Neural progenitor cell (in vitro differentiated cells): ENCODE measurements at regions not wholly inside any gene's neighbourhood (a gene's known extent, or its start where the extent isn't known, plus 50 kb on each side); places are given as distances from the start of the nearest gene placed in this dataset.

Source experiments
- DNase-seq: peaks from one replicate; pipeline ENCODE4 v3.0.0-alpha.2; 2016; ENCODE audit warnings: low spot score
- H2AFZ ChIP-seq: fragments of 200-600 bp; sonication (generic); replicated peaks from 2 replicates; pipeline ENCODE4 v1.6.1; 2016; ENCODE audit warnings: antibody characterized with exemption
- H3F3A ChIP-seq: fragments of 200-600 bp; sonication (generic); 2 replicates; pipeline ENCODE4 v1.6.1; 2016; ENCODE audit warnings: antibody characterized with exemption, low read depth
- H3K27ac ChIP-seq: fragments of 200-600 bp; sonication (generic); 2 replicates; pipeline ENCODE4 v1.5.1; 2016; ENCODE audit warnings: mild to moderate bottlenecking
- H3K27me3 ChIP-seq: fragments of 200-600 bp; sonication (generic); 2 replicates; pipeline ENCODE4 v1.6.1; 2016; ENCODE audit warnings: mild to moderate bottlenecking, moderate library complexity
- H3K36me3 ChIP-seq: fragments of 200-600 bp; sonication (generic); 2 replicates; pipeline ENCODE4 v1.5.1; 2016
- H3K4me1 ChIP-seq: fragments of 200-600 bp; sonication (generic); 2 replicates; pipeline ENCODE4 v1.6.1; 2016; ENCODE audit warnings: mixed run types
- H3K4me2 ChIP-seq: fragments of 200-600 bp; sonication (generic); 2 replicates; pipeline ENCODE4 v1.6.1; 2016
- H3K4me3 ChIP-seq: fragments of 200-600 bp; sonication (generic); 2 replicates; pipeline ENCODE4 v1.5.1; 2016
- H3K79me2 ChIP-seq: fragments of 200-600 bp; sonication (generic); 2 replicates; pipeline ENCODE4 v1.6.1; 2016; ENCODE audit warnings: low read depth
- H3K9ac ChIP-seq: fragments of 200-600 bp; sonication (generic); 2 replicates; pipeline ENCODE4 v1.6.1; 2016
- H3K9me3 ChIP-seq: fragments of 200-600 bp; sonication (generic); 2 replicates; pipeline ENCODE4 v1.5.1; 2016; ENCODE audit warnings: low read depth
- H4K20me1 ChIP-seq: fragments of 200-600 bp; sonication (generic); 2 replicates; pipeline ENCODE4 v1.6.1; 2016; ENCODE audit warnings: low read depth
- H3K27ac Mint-ChIP-seq: 3 replicates; pipeline ENCODE4 v1.8.0; 2021; ENCODE audit warnings: mixed read lengths
- H3K27me3 Mint-ChIP-seq: 2 replicates; pipeline ENCODE4 v1.8.0; 2022; ENCODE audit warnings: low read depth, mild to moderate bottlenecking, inconsistent platforms, moderate library complexity, mixed read lengths; ENCODE audit not compliant: insufficient read depth
- H3K36me3 Mint-ChIP-seq: 3 replicates; pipeline ENCODE4 v1.8.0; 2021; ENCODE audit warnings: mixed read lengths
- H3K4me1 Mint-ChIP-seq: 3 replicates; pipeline ENCODE4 v1.8.0; 2021; ENCODE audit warnings: mixed read lengths
- H3K4me3 Mint-ChIP-seq: 3 replicates; pipeline ENCODE4 v1.8.0; 2021; ENCODE audit warnings: mild to moderate bottlenecking, moderate library complexity, mixed read lengths
- H3K9me3 Mint-ChIP-seq: 3 replicates; pipeline ENCODE4 v1.8.0; 2020; ENCODE audit warnings: mixed read lengths
- EZH2 ChIP-seq: fragments of 200-600 bp; sonication (generic); IDR thresholded peaks from 2 replicates; pipeline ENCODE4 v1.6.1; 2017; ENCODE audit warnings: antibody characterized with exemption, mild to moderate bottlenecking, moderate library complexity
- EZH2phosphoT487 ChIP-seq: fragments of 200-600 bp; sonication (generic); IDR thresholded peaks from 2 replicates; pipeline ENCODE4 v1.6.1; 2017; ENCODE audit warnings: antibody characterized with exemption
- TF ChIP-seq, protein P1 (sequence below): fragments of 200-600 bp; sonication (generic); IDR thresholded peaks from 2 replicates; pipeline ENCODE4 v1.5.1; 2017; ENCODE audit warnings: antibody characterized with exemption, mild to moderate bottlenecking

DNA sequence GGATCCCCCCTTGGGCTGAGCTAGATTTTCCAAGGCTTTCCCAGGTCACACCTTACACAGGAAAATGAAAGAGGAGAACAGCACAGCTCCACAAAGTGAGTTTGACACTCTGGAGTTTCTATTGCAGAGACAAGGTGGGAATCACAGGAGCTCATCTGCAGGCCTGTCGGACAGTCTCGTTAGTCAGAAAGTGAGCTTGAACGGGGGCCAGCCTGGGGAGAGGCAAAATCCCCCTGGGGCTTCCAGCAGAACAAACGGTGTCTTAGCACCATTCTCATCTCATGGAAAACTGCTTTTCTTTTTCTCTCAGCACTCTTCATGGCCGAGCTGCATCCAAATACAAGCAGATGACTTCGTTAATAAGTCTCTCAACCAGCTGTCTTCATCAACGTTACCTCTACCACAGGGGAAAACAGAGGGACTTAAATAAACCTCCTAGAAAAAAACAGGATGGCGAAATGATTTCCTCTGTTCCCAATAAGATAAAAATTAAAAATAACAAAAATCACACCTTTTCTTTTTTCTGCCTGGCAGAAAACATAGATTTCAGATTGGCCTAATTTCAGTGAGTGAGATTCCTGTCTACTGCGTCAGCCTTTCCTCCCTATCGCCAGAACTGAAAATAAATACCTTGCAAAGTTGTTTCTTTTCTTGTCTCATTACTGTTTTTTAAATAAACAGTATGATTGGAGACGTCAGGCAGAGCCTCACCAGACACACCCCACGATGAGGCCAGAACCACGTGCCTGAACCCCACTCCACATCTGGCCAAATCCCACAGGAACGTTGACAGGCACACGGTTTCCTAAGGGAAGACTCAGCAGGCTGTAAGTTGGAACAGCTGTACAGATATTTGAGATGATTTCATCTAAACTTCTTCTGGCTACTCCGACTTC lies 219.0 kb downstream of the TTLL2 start:
- H3K36me3 ChIP-seq, result no peaks in the 10 kb centered on the region
- no peaks in the 10 kb centered on the region for H3F3A ChIP-seq
- Mint-ChIP-seq H3K27ac (no peak overlapping the region), H3K4me3 (no peak overlapping the region), H3K27me3 (peaks cover 5% of the 10 kb centered on the region), H3K36me3 (no peaks in the 10 kb centered on the region), H3K4me1 (peaks cover 3% of the 10 kb centered on the region), H3K9me3 (peaks cover 22% of the 10 kb centered on the region)
- no peak for TF ChIP-seq EZH2phosphoT487
- TF ChIP-seq, protein P1, sequence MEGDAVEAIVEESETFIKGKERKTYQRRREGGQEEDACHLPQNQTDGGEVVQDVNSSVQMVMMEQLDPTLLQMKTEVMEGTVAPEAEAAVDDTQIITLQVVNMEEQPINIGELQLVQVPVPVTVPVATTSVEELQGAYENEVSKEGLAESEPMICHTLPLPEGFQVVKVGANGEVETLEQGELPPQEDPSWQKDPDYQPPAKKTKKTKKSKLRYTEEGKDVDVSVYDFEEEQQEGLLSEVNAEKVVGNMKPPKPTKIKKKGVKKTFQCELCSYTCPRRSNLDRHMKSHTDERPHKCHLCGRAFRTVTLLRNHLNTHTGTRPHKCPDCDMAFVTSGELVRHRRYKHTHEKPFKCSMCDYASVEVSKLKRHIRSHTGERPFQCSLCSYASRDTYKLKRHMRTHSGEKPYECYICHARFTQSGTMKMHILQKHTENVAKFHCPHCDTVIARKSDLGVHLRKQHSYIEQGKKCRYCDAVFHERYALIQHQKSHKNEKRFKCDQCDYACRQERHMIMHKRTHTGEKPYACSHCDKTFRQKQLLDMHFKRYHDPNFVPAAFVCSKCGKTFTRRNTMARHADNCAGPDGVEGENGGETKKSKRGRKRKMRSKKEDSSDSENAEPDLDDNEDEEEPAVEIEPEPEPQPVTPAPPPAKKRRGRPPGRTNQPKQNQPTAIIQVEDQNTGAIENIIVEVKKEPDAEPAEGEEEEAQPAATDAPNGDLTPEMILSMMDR, result no peak
- no peak for TF ChIP-seq EZH2
- no peak overlapping the region for H3K27ac ChIP-seq
- H3K4me1 ChIP-seq, result no peaks in the 10 kb centered on the region
- H3K9me3 ChIP-seq, result no peaks in the 10 kb centered on the region
- H3K4me2 ChIP-seq, result no peak overlapping the region
- H3K4me3 ChIP-seq, result no peak overlapping the region
- no peaks in the 10 kb centered on the region for H3K79me2 ChIP-seq
- no peak overlapping the region for H2AFZ ChIP-seq
- no peak for DNase-seq
- H3K9ac ChIP-seq, result no peak overlapping the region
- H3K27me3 ChIP-seq, result no peaks in the 10 kb centered on the region
- no peaks in the 10 kb centered on the region for H4K20me1 ChIP-seq

DNA sequence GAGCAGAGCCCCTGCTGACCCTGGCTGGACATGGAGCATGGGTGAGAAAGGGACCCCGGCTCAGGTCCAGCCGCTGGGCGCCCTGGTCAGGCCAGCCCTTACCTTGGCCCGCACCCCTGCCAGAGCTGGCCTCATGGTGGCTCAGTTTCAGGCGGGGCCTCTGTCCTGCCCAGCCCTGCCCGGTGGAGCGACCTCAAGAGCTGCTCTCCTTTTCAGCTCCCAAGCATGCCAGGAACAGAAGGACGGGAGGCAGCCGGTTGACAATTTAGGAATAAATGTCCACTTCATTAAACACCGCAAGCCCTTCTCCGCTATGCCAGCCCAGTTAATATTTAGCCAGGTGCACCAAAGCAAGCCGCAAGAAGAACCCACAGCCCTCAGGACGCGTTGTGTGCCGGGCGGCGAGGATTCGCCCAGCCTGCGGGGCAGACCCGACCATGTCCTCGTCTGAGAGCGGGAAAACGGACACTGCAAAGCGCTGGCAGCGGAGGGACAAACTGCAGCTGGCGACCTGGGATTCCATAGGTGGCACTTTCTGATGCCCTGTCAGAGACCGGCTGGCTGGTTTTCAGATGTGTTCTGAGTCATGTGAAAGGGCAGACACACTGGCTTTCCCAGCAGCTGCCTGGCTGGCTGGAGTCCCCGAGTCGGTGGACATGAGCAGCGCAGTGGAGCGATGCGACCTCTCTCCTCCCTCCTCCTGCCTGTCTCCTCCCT lies 221.9 kb downstream of the TTLL2 start:
- Histone ChIP-seq H4K20me1 (no peaks in the 10 kb centered on the region), H3K4me1 (no peaks in the 10 kb centered on the region), H3F3A (no peaks in the 10 kb centered on the region), H3K4me3 (no peak overlapping the region), H2AFZ (no peak overlapping the region), H3K27ac (no peak overlapping the region), H3K79me2 (no peaks in the 10 kb centered on the region), H3K4me2 (no peak overlapping the region), H3K27me3 (no peaks in the 10 kb centered on the region), H3K9me3 (no peaks in the 10 kb centered on the region), H3K36me3 (no peaks in the 10 kb centered on the region), H3K9ac (no peak overlapping the region)
- Mint-ChIP-seq H3K4me1 (peaks cover 3% of the 10 kb centered on the region), H3K9me3 (peaks cover under 1% of the 10 kb centered on the region), H3K4me3 (no peak overlapping the region), H3K27me3 (peaks cover 5% of the 10 kb centered on the region), H3K36me3 (no peaks in the 10 kb centered on the region), H3K27ac (no peak overlapping the region)
- TF ChIP-seq EZH2phosphoT487, result no peak
- no peak for TF ChIP-seq EZH2
- TF ChIP-seq, protein P1, result no peak
- no peak for DNase-seq

DNA sequence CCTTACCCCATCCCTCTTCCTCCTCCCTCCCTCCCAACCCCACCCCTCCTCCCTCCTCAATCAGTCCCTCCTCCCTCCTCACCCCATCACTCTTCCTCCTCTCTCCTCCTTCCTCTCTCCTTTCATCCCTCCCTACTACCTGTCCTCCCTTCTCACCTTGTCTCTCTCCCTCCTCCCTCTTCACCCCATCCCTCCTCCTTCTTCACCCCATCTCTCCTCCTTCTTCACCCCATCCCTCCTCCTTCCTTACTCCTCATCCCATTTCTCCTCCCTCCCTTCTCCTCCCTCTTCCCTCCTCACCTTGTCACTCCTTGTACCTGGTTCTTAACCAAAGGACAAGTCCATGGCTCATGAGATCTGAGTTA lies 222.4 kb downstream of the TTLL2 start:
- Mint-ChIP-seq H3K27ac (no peak overlapping the region), H3K27me3 (peaks cover 5% of the 10 kb centered on the region), H3K36me3 (no peaks in the 10 kb centered on the region), H3K4me3 (peak overlapping the region; percentile 22), H3K9me3 (no peaks in the 10 kb centered on the region), H3K4me1 (peaks cover 3% of the 10 kb centered on the region)
- Histone ChIP-seq H3K9ac (no peak overlapping the region), H3K9me3 (no peaks in the 10 kb centered on the region), H3K27me3 (no peaks in the 10 kb centered on the region), H3K79me2 (no peaks in the 10 kb centered on the region), H3K4me3 (no peak overlapping the region), H3K4me1 (no peaks in the 10 kb centered on the region), H3K36me3 (no peaks in the 10 kb centered on the region), H3K4me2 (no peak overlapping the region), H4K20me1 (no peaks in the 10 kb centered on the region), H3K27ac (no peak overlapping the region), H3F3A (no peaks in the 10 kb centered on the region), H2AFZ (no peak overlapping the region)
- no peak for TF ChIP-seq EZH2phosphoT487
- no peak for DNase-seq

- no peak overlapping the region for H3K9ac ChIP-seq
- H2AFZ ChIP-seq, result no peak overlapping the region
- no peak for DNase-seq
- TF ChIP-seq EZH2 (no peak), EZH2phosphoT487 (no peak)
- TF ChIP-seq, protein P1, result no peak
- Mint-ChIP-seq H3K4me3 (no peak overlapping the region), H3K9me3 (no peaks in the 10 kb centered on the region), H3K36me3 (no peaks in the 10 kb centered on the region), H3K27me3 (peaks cover 5% of the 10 kb centered on the region), H3K27ac (no peak overlapping the region), H3K4me1 (peaks cover 3% of the 10 kb centered on the region)
- no peaks in the 10 kb centered on the region for H3K36me3 ChIP-seq
- no peaks in the 10 kb centered on the region for H3K4me1 ChIP-seq
- H3K4me2 ChIP-seq, result no peak overlapping the region
- no peaks in the 10 kb centered on the region for H4K20me1 ChIP-seq
- H3K27me3 ChIP-seq, result no peaks in the 10 kb centered on the region
- no peaks in the 10 kb centered on the region for H3K79me2 ChIP-seq
- H3F3A ChIP-seq, result no peaks in the 10 kb centered on the region
- no peak overlapping the region for H3K4me3 ChIP-seq
- H3K27ac ChIP-seq, result no peak overlapping the region
- H3K9me3 ChIP-seq, result no peaks in the 10 kb centered on the region
Observed at GRCh38 chr6:167547751-167548150, 222.9 kb downstream of the TTLL2 start.
